ENCODE measurements at regions not wholly inside any gene's neighbourhood (a gene's known extent, or its start where the extent isn't known, plus 50 kb on each side); places are given as distances from the start of the nearest gene placed in this dataset.
A peak's percentile ranks its signal among the peaks of the same experiment; 100 is the strongest.

GRCh38 chr21:27703791-27704190 lies 736.9 kb upstream of the ADAMTS5 start:
- Histone ChIP-seq H3K4me3 (ENCODE audit: low read depth, low read length) (no peak overlapping the region), H3K36me3 (replicated peaks) (no peaks in the 10 kb centered on the region), H3K27ac (no peak overlapping the region), H3K27me3 (replicated peaks) (no peaks in the 10 kb centered on the region)
- TF ChIP-seq, protein P1, sequence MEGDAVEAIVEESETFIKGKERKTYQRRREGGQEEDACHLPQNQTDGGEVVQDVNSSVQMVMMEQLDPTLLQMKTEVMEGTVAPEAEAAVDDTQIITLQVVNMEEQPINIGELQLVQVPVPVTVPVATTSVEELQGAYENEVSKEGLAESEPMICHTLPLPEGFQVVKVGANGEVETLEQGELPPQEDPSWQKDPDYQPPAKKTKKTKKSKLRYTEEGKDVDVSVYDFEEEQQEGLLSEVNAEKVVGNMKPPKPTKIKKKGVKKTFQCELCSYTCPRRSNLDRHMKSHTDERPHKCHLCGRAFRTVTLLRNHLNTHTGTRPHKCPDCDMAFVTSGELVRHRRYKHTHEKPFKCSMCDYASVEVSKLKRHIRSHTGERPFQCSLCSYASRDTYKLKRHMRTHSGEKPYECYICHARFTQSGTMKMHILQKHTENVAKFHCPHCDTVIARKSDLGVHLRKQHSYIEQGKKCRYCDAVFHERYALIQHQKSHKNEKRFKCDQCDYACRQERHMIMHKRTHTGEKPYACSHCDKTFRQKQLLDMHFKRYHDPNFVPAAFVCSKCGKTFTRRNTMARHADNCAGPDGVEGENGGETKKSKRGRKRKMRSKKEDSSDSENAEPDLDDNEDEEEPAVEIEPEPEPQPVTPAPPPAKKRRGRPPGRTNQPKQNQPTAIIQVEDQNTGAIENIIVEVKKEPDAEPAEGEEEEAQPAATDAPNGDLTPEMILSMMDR (IDR thresholded peaks at IDR 0.05; ENCODE audit: low read depth, low read length, missing control alignments) = no peak
- no peak for DNase-seq
- in situ Hi-C loops (cut with HindIII; ENCODE audit: low pct_ligation_motif_present, low sequenced_read_pairs) = no loop called here

GRCh38 chr21:27700974-27701614 lies 734.2 kb upstream of the ADAMTS5 start:
- TF ChIP-seq, protein P1 (IDR thresholded peaks at IDR 0.05; ENCODE audit: low read depth, low read length, missing control alignments) = peak; percentile 88
- in situ Hi-C loops (cut with HindIII; ENCODE audit: low pct_ligation_motif_present, low sequenced_read_pairs) = no loop called here
- Histone ChIP-seq H3K27ac (no peak overlapping the region), H3K27me3 (replicated peaks) (no peaks in the 10 kb centered on the region), H3K4me3 (ENCODE audit: low read depth, low read length) (peak overlapping the region; percentile 32), H3K36me3 (replicated peaks) (no peaks in the 10 kb centered on the region)
- DNase-seq = peak; percentile 87

DNA sequence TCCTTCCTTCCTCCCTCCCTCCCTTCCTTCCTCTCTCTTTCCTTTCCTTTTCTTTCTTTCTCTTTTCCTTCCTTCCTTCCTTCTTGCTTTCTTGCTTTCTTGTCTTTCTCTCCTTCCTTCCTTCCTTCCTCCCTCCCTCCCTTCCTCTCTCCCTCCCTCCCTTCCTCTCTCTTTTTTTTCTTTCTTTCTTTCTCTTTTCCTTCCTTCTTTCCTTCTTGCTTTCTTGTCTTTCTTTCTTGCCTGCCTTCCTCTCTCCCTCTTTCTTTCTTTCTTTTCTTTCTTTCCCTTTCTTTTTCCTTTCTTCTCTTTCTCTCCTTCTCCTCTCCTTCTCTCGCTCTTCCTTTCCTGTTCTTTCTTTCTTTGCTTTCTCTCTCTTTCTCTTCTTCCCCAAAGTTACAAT lies 728.4 kb upstream of the ADAMTS5 start:
- DNase-seq = no peak
- TF ChIP-seq, protein P1 (IDR thresholded peaks at IDR 0.05; ENCODE audit: low read depth, low read length, missing control alignments) = no peak
- no peaks in the 10 kb centered on the region for H3K27me3 ChIP-seq (replicated peaks)
- in situ Hi-C loops (cut with HindIII; ENCODE audit: low pct_ligation_motif_present, low sequenced_read_pairs) = no loop called here
- H3K27ac ChIP-seq = no peak overlapping the region
- H3K4me3 ChIP-seq (ENCODE audit: low read depth, low read length) = no peak overlapping the region
- no peaks in the 10 kb centered on the region for H3K36me3 ChIP-seq (replicated peaks)

DNA sequence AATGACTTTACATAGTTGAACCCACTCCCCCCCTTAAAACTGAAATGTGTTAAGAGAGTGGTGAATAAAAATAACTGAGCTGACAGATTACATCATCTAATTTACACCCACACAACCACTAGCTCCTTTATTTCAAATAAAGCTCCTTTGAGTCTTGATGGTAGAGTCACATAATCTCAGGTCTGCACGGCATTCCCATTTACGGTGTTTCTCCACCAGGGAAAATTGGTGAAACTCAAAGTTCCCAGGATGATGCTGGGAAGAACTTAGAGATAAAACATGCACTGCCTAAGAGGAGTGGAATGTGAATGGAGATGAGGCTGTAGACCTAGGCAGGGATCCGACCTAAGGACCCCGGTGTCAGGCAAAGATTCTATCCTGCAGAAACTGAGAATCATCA lies 727.8 kb upstream of the ADAMTS5 start:
- in situ Hi-C loops (cut with HindIII; ENCODE audit: low pct_ligation_motif_present, low sequenced_read_pairs) = no loop called here
- TF ChIP-seq, protein P1 (IDR thresholded peaks at IDR 0.05; ENCODE audit: low read depth, low read length, missing control alignments) = no peak
- H3K27ac ChIP-seq = no peak overlapping the region
- no peak for DNase-seq
- no peaks in the 10 kb centered on the region for H3K27me3 ChIP-seq (replicated peaks)
- H3K36me3 ChIP-seq (replicated peaks) = no peaks in the 10 kb centered on the region
- no peak overlapping the region for H3K4me3 ChIP-seq (ENCODE audit: low read depth, low read length)

GRCh38 chr21:27693376-27693775 lies 726.5 kb upstream of the ADAMTS5 start:
- H3K27ac ChIP-seq = no peak overlapping the region
- in situ Hi-C loops (cut with HindIII; ENCODE audit: low pct_ligation_motif_present, low sequenced_read_pairs) = no loop called here
- DNase-seq = peak; percentile 42
- H3K4me3 ChIP-seq (ENCODE audit: low read depth, low read length) = no peak overlapping the region
- H3K36me3 ChIP-seq (replicated peaks) = no peaks in the 10 kb centered on the region
- TF ChIP-seq, protein P1 (IDR thresholded peaks at IDR 0.05; ENCODE audit: low read depth, low read length, missing control alignments) = no peak
- no peaks in the 10 kb centered on the region for H3K27me3 ChIP-seq (replicated peaks)

DNA sequence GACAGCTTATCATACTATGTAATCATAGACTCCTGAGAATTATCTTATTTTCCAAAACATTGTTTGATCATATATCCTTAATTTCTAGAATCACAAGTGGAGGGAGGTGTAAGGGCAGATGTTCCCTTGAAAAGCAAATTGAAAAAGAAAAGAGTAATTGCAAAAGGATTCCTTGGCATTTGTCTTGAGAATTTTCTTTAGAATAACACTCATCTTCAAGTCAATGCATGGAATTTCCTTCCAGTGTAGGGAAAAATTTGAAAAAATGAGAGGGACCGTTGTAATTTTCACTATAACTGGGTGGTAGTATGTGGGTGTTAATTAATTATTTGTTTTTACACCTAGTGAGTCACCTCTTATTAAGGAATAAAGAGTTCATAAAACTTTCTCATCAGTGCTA lies 724.6 kb upstream of the ADAMTS5 start:
- no peak overlapping the region for H3K27ac ChIP-seq
- no peak overlapping the region for H3K4me3 ChIP-seq (ENCODE audit: low read depth, low read length)
- no peak for DNase-seq
- no peaks in the 10 kb centered on the region for H3K27me3 ChIP-seq (replicated peaks)
- TF ChIP-seq, protein P1 (IDR thresholded peaks at IDR 0.05; ENCODE audit: low read depth, low read length, missing control alignments) = no peak
- in situ Hi-C loops (cut with HindIII; ENCODE audit: low pct_ligation_motif_present, low sequenced_read_pairs) = no loop called here
- H3K36me3 ChIP-seq (replicated peaks) = no peaks in the 10 kb centered on the region

All from brain microvascular endothelial cell (primary cell).